K562 (cell line): ENCODE measurements at regions not wholly inside any gene's neighbourhood (a gene's known extent, or its start where the extent isn't known, plus 50 kb on each side); places are given as distances from the start of the nearest gene placed in this dataset.

Experiments
- ATAC-seq: fragments of 200-7000 bp; cut with Tn5 transposase; 3 replicates; pipeline ENCODE4 v1.9.1; 2020; ENCODE audit warnings: moderate library complexity
- BruUV-seq: library from RNA; stranded (reverse); fragments of 400-500 nt; replicated peaks from 2 replicates; lab custom pipeline; 2021; lab: Mats Ljungman, UMichigan
- CTCF ChIA-PET: fragments of 300-600 bp; formaldehyde crosslinking; extraction: SDS; loops from one replicate; lab custom pipeline; 2021; ENCODE audit warnings: low intra/inter-chr PET ratio; lab: Yijun Ruan, JAX
- POLR2A ChIA-PET: fragments of 300-600, 350-650 bp; sonication (Branson Sonifier 250); formaldehyde crosslinking; extraction: SDS; loops from one replicate; lab custom pipeline; 2021; ENCODE audit warnings: antibody characterized with exemption, inconsistent platforms; lab: Yijun Ruan, JAX
- DNase-seq, 4 experiments: peaks; one replicate each; pipeline versions ENCODE4 v3.0.0 to v3.0.0-alpha.2; 2011 to 2018; ENCODE audit warnings: low spot score in 3 of 4, mixed read lengths in 3 of 4; ENCODE audit errors: extremely low read depth in 1 of 4
- FAIRE-seq: peaks from 2 replicates; lab custom pipeline; 2011; peaks lifted over from hg19 to GRCh38; lab: Jason Lieb, UNC
- H2AFZ ChIP-seq: 2 replicates; pipeline ENCODE4 v1.6.0; 2011; ENCODE audit warnings: low read depth, low read length, control low read depth, inconsistent platforms
- H3K27ac ChIP-seq: fragments of 200-600 bp; 3 replicates; pipeline ENCODE4 v1.8.0; 2011; ENCODE audit warnings: low read depth, mild to moderate bottlenecking, control low read depth, inconsistent platforms, low read length, moderate library complexity, mixed read lengths; ENCODE audit errors: extremely low read depth
- H3K27me3 ChIP-seq, 2 experiments: fragments of 300-600 bp in 1 of 2; 2 replicates in 1 of 2; 3 replicates in 1 of 2; pipeline versions ENCODE4 v1.6.0 to v1.8.0; 2011; ENCODE audit warnings: inconsistent platforms in 2 of 2, low read length in 2 of 2, mild to moderate bottlenecking in 1 of 2, mixed read lengths in 1 of 2, moderate library complexity in 1 of 2; ENCODE audit not compliant: control insufficient read depth in 2 of 2, insufficient read depth in 2 of 2
- H3K36me3 ChIP-seq: fragments of 300-600 bp; 3 replicates; pipeline ENCODE4 v1.8.0; 2011; ENCODE audit warnings: mild to moderate bottlenecking, low read length, inconsistent platforms; ENCODE audit not compliant: control insufficient read depth, insufficient read depth
- H3K4me1 ChIP-seq, 2 experiments: fragments of 200-600 bp in 1 of 2; replicated peaks in 1 of 2; 2 replicates in 1 of 2; 3 replicates in 1 of 2; pipeline versions ENCODE4 v1.5.1 to v1.8.0; 2011; ENCODE audit warnings: inconsistent platforms in 2 of 2, low read length in 2 of 2, mild to moderate bottlenecking in 1 of 2, mixed read lengths in 1 of 2, moderate library complexity in 1 of 2; ENCODE audit not compliant: control insufficient read depth in 2 of 2, insufficient read depth in 2 of 2
- H3K4me2 ChIP-seq: 2 replicates; pipeline ENCODE4 v1.6.1; 2011; ENCODE audit warnings: low read length, control low read depth, inconsistent platforms, mixed read lengths; ENCODE audit not compliant: insufficient read depth
- H3K4me3 ChIP-seq: fragments of 200-600 bp; sonication (generic), shearing (Covaris generic); 2 replicates; pipeline ENCODE4 v1.5.1; 2016; ENCODE audit warnings: control low read depth, inconsistent platforms
- H3K79me2 ChIP-seq: fragments of 200-600 bp; 3 replicates; pipeline ENCODE4 v1.8.0; 2011; ENCODE audit warnings: low read length, inconsistent platforms; ENCODE audit not compliant: control insufficient read depth, insufficient read depth
- H3K9ac ChIP-seq, 2 experiments: 2 replicates each; pipeline versions ENCODE4 v1.6.0 to v1.6.1; 2011; ENCODE audit warnings: low read depth in 2 of 2, low read length in 2 of 2, control low read depth in 1 of 2, inconsistent platforms in 1 of 2, mild to moderate bottlenecking in 1 of 2, mixed read lengths in 1 of 2; ENCODE audit not compliant: insufficient read depth in 1 of 2
- H3K9me1 ChIP-seq: one replicate; pipeline ENCODE4 v1.6.0; 2011; ENCODE audit warnings: inconsistent platforms, mild to moderate bottlenecking, low read length, moderate library complexity; ENCODE audit not compliant: control insufficient read depth, insufficient read depth
- H3K9me3 ChIP-seq: replicated peaks from 2 replicates; pipeline ENCODE4 v1.5.1; 2011; ENCODE audit warnings: low read depth, low read length, inconsistent platforms; ENCODE audit not compliant: control insufficient read depth, insufficient read depth
- H4K20me1 ChIP-seq: replicated peaks from 2 replicates; pipeline ENCODE4 v1.6.1; 2011; ENCODE audit warnings: low read length, inconsistent platforms, mixed read lengths; ENCODE audit not compliant: control insufficient read depth, insufficient read depth
- CEBPZ ChIP-seq: fragments of 150-350 bp; IDR thresholded peaks from 2 replicates; pipeline ENCODE4 v1.6.1; 2014; ENCODE audit warnings: low read depth, mild to moderate bottlenecking, low read length, borderline replicate concordance
- CSDE1 ChIP-seq, 2 experiments: fragments of 450-650 bp; IDR thresholded peaks; 2 replicates each; pipeline ENCODE4 v1.6.1; 2016; ENCODE audit warnings: mild to moderate bottlenecking in 1 of 2
- E2F3 ChIP-seq: fragments of 250-450 bp; sonication (Bioruptor Pico); IDR thresholded peaks from 2 replicates; pipeline ENCODE4 v1.4.0; 2020; ENCODE audit warnings: mild to moderate bottlenecking
- E2F8 ChIP-seq: fragments of 450-650 bp; IDR thresholded peaks from 2 replicates; pipeline ENCODE4 v1.7.1; 2018; ENCODE audit warnings: mild to moderate bottlenecking, low read depth; ENCODE audit not compliant: partially characterized antibody
- EWSR1 ChIP-seq: fragments of 450-650 bp; IDR thresholded peaks from 2 replicates; pipeline ENCODE4 v1.6.1; 2018; ENCODE audit warnings: borderline replicate concordance, mild to moderate bottlenecking, low read depth, moderate library complexity; ENCODE audit not compliant: partially characterized antibody
- POLR2A ChIP-seq: fragments of 450-650 bp; conservative IDR thresholded peaks from 2 replicates; pipeline ENCODE4 v1.6.1; 2016
- RBM25 ChIP-seq: fragments of 200-400 bp; formaldehyde crosslinking; IDR thresholded peaks from 2 replicates; pipeline ENCODE4 v1.6.1; 2018; ENCODE audit warnings: low read length, low read depth, moderate library complexity; ENCODE audit not compliant: severe bottlenecking
- ZNF121 ChIP-seq: sonication (generic); formaldehyde crosslinking; conservative IDR thresholded peaks from 2 replicates; pipeline ENCODE4 v1.8.0; 2022; ENCODE audit warnings: missing genetic modification reagents
- ZNF696 ChIP-seq: fragments of 250-450 bp; sonication (Bioruptor Pico); conservative IDR thresholded peaks from 2 replicates; pipeline ENCODE4 v1.4.0; 2020; ENCODE audit warnings: mild to moderate bottlenecking, moderate library complexity
- WGBS: fragments of 100-300 bp; shearing (Covaris generic); methylation state at CpG from one replicate; pipeline ENCODE4 v1.1.6; 2016; ENCODE audit warnings: low coverage, mixed read lengths; ENCODE audit not compliant: insufficient coverage; ENCODE audit errors: missing lambda C conversion rate; 5-methylcytosine and 5-hydroxymethylcytosine counted together
- in situ Hi-C: fragments of 300-500 bp; cut with MboI; formaldehyde crosslinking; loops from 4 replicates; pipeline ENCODE4 v1.15.0; 2018; ENCODE audit warnings: inconsistent platforms, mixed read lengths
- intact Hi-C: fragments of 100-400 bp; cut with micrococcal nuclease; formaldehyde crosslinking; loops from 2 replicates; pipeline ENCODE4 v1.14.2; 2022

DNA sequence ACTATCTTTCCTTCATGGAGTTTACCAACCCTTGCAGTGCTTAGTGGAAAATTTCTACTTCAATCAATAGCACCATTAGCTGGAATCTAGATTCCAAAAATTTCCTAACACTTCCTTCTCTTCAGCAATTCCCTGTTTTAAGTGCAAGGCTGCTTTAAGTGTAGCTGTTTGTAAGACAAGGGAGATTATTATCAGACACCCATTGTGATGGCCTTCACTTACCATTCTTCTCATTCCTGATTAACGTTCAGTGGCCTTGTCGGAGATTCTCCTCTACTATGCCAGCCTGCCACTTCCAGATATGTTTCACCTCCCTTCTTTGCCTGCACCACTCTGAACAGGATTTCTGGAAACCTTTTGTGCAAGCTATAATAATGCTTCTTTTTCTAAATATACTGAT lies 464.9 kb upstream of the ADGRL2 start (continued):
- no peak for TF ChIP-seq CEBPZ
- no peak for TF ChIP-seq E2F3 (CRISPR knock-in tag)
- no peak for TF ChIP-seq EWSR1
- no peak for TF ChIP-seq POLR2A
- TF ChIP-seq ZNF121, result no peak
- TF ChIP-seq, all 486 proteins: peak for 0

DNA sequence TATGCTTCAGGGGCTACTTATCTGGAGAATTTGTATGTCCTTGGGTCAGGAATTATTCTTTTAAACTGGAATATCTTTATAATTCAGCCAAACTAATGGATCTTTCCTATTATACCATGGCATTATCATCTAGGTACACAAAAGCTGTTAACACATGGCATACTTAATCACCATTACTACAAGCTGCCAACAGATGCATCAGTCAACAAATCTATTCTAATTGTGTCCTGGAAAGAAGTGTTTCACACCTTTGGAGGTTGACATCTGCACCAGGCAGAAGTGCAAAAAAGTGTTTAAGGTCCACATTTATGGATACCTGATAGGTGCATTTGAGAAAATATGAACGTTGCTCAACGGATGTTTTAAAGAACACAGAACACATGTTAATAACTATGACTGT lies 470.2 kb upstream of the ADGRL2 start:
- DNase-seq (no peak), FAIRE-seq (no peak), ATAC-seq (no peak)
- Histone ChIP-seq H3K4me2 (no peak overlapping the region), H3K27me3 (no peaks in the 10 kb centered on the region), H3K9me3 (no peaks in the 10 kb centered on the region), H3K79me2 (no peaks in the 10 kb centered on the region), H3K36me3 (no peaks in the 10 kb centered on the region), H3K4me1 (no peaks in the 10 kb centered on the region), H3K9ac (no peak overlapping the region), H2AFZ (no peak overlapping the region), H3K4me3 (no peak overlapping the region), H3K9me1 (no peaks in the 10 kb centered on the region), H3K27ac (no peak overlapping the region), H4K20me1 (no peaks in the 10 kb centered on the region)
- in situ Hi-C loops, result no loop called here
- TF ChIP-seq ZNF696 (CRISPR knock-in tag) (no peak), RBM25 (no peak), CSDE1 (IDR thresholded peaks at IDR 0.05) (no peak), E2F8 (no peak)
- ChIA-PET POLR2A (no interaction called here), CTCF (no interaction called here)
- 3% methylated on average over 2 of the region's 2 CpGs for WGBS
- BruUV-seq, result no TSS peak
- intact Hi-C loops, result no loop called here
